Fibroblast of lung (primary cell): ENCODE measurements at regions not wholly inside any gene's neighbourhood (a gene's known extent, or its start where the extent isn't known, plus 50 kb on each side); places are given as distances from the start of the nearest gene placed in this dataset.
A peak's percentile ranks its signal among the peaks of the same experiment; 100 is the strongest.

Experiments
- DNase-seq, 2 donors: peaks; one replicate each; pipeline versions ENCODE4 v3.0.0 to v3.0.0-alpha.2; 2010; ENCODE audit warnings: low read depth in 2 of 2
- H2AFZ ChIP-seq: 2 replicates; pipeline ENCODE4 v1.5.1; 2012; ENCODE audit warnings: low read length, control low read depth, inconsistent platforms
- H3K27ac ChIP-seq: 2 replicates; pipeline ENCODE4 v1.5.1; 2011; ENCODE audit warnings: low read length, control low read depth; ENCODE audit not compliant: insufficient read depth
- H3K27me3 ChIP-seq: 2 replicates; pipeline ENCODE4 v1.5.1; 2011; ENCODE audit warnings: mild to moderate bottlenecking, low read length; ENCODE audit not compliant: control insufficient read depth, insufficient read depth
- H3K36me3 ChIP-seq: 2 replicates; pipeline ENCODE4 v1.5.1; 2011; ENCODE audit warnings: low read length; ENCODE audit not compliant: control insufficient read depth, insufficient read depth
- H3K4me1 ChIP-seq: 2 replicates; pipeline ENCODE4 v1.5.1; 2011; ENCODE audit warnings: low read length; ENCODE audit not compliant: control insufficient read depth, insufficient read depth; ENCODE audit errors: extremely low read depth
- H3K4me2 ChIP-seq: 2 replicates; pipeline ENCODE4 v1.5.1; 2011; ENCODE audit warnings: low read length, control low read depth; ENCODE audit not compliant: insufficient read depth; ENCODE audit errors: extremely low read depth
- H3K4me3 ChIP-seq, 4 experiments: fragments of 200-600 bp in 1 of 4; sonication (generic) in 1 of 4; replicated peaks in 1 of 4; 2 replicates each; pipeline ENCODE4 v1.5.1; 2011 to 2016; ENCODE audit warnings: low read length in 4 of 4, low read depth in 3 of 4, mild to moderate bottlenecking in 3 of 4, control low read depth in 2 of 4, inconsistent platforms in 1 of 4, mixed read lengths in 1 of 4; ENCODE audit not compliant: insufficient read depth in 1 of 4; ENCODE audit errors: control extremely low read depth in 1 of 4
- H3K79me2 ChIP-seq: 2 replicates; pipeline ENCODE4 v1.5.1; 2012; ENCODE audit warnings: mild to moderate bottlenecking, low read length, inconsistent platforms; ENCODE audit not compliant: control insufficient read depth, insufficient read depth
- H3K9ac ChIP-seq: 2 replicates; pipeline ENCODE4 v1.5.1; 2011; ENCODE audit warnings: mild to moderate bottlenecking, low read length, control low read depth; ENCODE audit not compliant: insufficient read depth
- H3K9me3 ChIP-seq: 2 replicates; pipeline ENCODE4 v1.5.1; 2012; ENCODE audit warnings: low read depth, low read length; ENCODE audit not compliant: control insufficient read depth, insufficient read depth
- H4K20me1 ChIP-seq: 2 replicates; pipeline ENCODE4 v1.5.1; 2011; ENCODE audit warnings: low read length; ENCODE audit not compliant: control insufficient read depth, insufficient read depth; ENCODE audit errors: extremely low read depth
- CTCF ChIP-seq, 2 donors: IDR thresholded peaks in 1 of 2; conservative IDR thresholded peaks in 1 of 2; 1 replicate in 1 of 2; 2 replicates in 1 of 2; pipeline ENCODE4 v1.5.1; 2011 to 2012; ENCODE audit warnings: low read length in 2 of 2, control low read depth in 1 of 2, inconsistent platforms in 1 of 2, low read depth in 1 of 2, mild to moderate bottlenecking in 1 of 2
- EZH2 ChIP-seq: IDR thresholded peaks from 2 replicates; pipeline ENCODE4 v1.5.1; 2012; ENCODE audit warnings: low read length, control low read depth, mild to moderate bottlenecking; ENCODE audit errors: missing control alignments

DNA sequence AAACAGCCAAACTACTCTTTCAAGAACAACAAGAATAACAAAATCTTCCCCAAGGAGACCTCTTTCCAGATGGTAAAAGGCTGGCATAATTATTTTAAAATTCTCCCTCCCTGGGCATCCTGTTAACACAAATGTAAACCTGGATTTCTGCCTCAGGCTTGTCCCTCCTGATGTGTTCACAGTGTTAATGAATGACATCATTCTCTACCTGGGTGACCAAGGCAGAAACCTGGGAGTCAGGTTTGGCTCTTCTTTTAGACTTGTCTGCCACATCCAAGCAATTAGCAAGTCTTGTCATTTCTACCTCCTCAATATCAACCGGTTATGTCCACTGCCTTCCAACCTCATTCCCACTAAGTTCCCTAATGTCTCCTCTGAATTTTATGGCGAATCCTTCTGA lies 368.7 kb upstream of the TBL1XR1 start:
- H3K36me3 ChIP-seq: no peaks in the 10 kb centered on the region
- H3K9ac ChIP-seq: no peak overlapping the region
- no peak for TF ChIP-seq EZH2
- TF ChIP-seq CTCF (conservative IDR thresholded peaks at IDR 0.05 in 1 of 2, IDR thresholded peaks at IDR 0.05 in 1 of 2; ENCODE audit: low read depth in 1 of 2, low read length in 2 of 2): no peak
- H2AFZ ChIP-seq: no peak overlapping the region
- H3K79me2 ChIP-seq: no peaks in the 10 kb centered on the region
- no peak for DNase-seq
- H3K4me3 ChIP-seq: no peak overlapping the region
- H3K27ac ChIP-seq: no peak overlapping the region
- H4K20me1 ChIP-seq: no peaks in the 10 kb centered on the region
- H3K4me2 ChIP-seq: no peak overlapping the region
- H3K9me3 ChIP-seq: no peaks in the 10 kb centered on the region
- H3K4me1 ChIP-seq: peaks cover 6% of the 10 kb centered on the region
- H3K27me3 ChIP-seq: no peaks in the 10 kb centered on the region

- H3K36me3 ChIP-seq: no peaks in the 10 kb centered on the region
- no peaks in the 10 kb centered on the region for H3K27me3 ChIP-seq
- H3K79me2 ChIP-seq: no peaks in the 10 kb centered on the region
- H3K4me3 ChIP-seq: no peak overlapping the region
- H3K27ac ChIP-seq: no peak overlapping the region
- peak in 1 of 2 donors; percentile 60 for DNase-seq
- H3K4me1 ChIP-seq: peaks cover 6% of the 10 kb centered on the region
- H2AFZ ChIP-seq: no peak overlapping the region
- H3K4me2 ChIP-seq: no peak overlapping the region
- no peak overlapping the region for H3K9ac ChIP-seq
- no peaks in the 10 kb centered on the region for H3K9me3 ChIP-seq
- no peaks in the 10 kb centered on the region for H4K20me1 ChIP-seq
- no peak for TF ChIP-seq CTCF (conservative IDR thresholded peaks at IDR 0.05 in 1 of 2, IDR thresholded peaks at IDR 0.05 in 1 of 2; ENCODE audit: low read depth in 1 of 2, low read length in 2 of 2)
- TF ChIP-seq EZH2: no peak
Observed at GRCh38 chr3:177567833-177568232, 370.6 kb upstream of the TBL1XR1 start.

DNA sequence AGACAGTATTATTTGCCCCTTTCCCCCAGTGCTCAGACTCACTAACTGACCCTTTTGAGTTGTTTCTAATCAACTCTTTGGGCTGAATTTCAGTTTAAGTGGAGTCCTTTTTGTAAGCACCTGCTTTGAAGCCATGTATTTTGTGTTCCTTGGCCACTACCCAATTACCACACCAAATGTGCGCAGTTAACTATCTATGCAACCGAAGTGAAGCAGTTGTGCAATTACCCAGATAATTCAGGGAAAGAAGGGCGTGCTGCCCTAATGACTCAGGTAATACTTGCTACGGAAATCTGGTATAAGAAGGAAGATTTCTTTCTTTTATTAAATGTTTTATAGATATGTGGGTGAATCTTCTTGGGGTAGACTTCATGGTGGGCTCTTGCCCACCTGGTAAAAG lies 371.9 kb upstream of the TBL1XR1 start:
- Histone ChIP-seq H3K36me3 (no peaks in the 10 kb centered on the region), H3K4me1 (peaks cover 7% of the 10 kb centered on the region), H3K27ac (no peak overlapping the region), H4K20me1 (no peaks in the 10 kb centered on the region), H2AFZ (no peak overlapping the region), H3K9ac (no peak overlapping the region), H3K27me3 (no peaks in the 10 kb centered on the region), H3K4me3 (no peak overlapping the region), H3K79me2 (no peaks in the 10 kb centered on the region), H3K9me3 (no peaks in the 10 kb centered on the region), H3K4me2 (no peak overlapping the region)
- DNase-seq: no peak
- no peak for TF ChIP-seq EZH2
- TF ChIP-seq CTCF (conservative IDR thresholded peaks at IDR 0.05 in 1 of 2, IDR thresholded peaks at IDR 0.05 in 1 of 2; ENCODE audit: low read depth in 1 of 2, low read length in 2 of 2): no peak
